GM12872 (cell line): ENCODE measurements at regions not wholly inside any gene's neighbourhood (a gene's known extent, or its start where the extent isn't known, plus 50 kb on each side); places are given as distances from the start of the nearest gene placed in this dataset.

Experiments used
- TF ChIP-seq, protein P1 (sequence below): IDR thresholded peaks from 3 replicates; pipeline ENCODE4 v1.5.1; 2011; ENCODE audit warnings: low read depth, mild to moderate bottlenecking, low read length, moderate library complexity; ENCODE audit not compliant: insufficient read depth

DNA sequence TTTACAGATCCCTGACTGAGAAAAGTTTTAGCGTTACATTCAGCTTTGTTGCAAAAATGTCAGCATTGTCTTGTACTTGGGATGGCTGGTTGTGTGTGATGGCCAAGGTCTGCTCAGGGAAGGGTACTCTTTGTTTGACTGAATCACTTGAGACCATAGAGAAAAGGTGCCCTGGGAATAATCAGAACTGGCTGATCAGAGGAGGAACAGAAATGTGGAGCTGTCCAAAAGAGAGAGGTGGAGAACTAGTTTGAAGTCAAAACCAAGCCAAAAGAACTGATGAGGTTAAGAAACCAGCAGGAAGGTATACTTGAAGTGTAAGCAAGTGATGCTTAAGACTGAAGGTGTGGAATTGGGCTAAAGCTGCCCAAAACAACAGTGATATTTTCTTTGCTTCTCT lies 107.6 kb upstream of the LYPLAL1 start:
- TF ChIP-seq, protein P1, sequence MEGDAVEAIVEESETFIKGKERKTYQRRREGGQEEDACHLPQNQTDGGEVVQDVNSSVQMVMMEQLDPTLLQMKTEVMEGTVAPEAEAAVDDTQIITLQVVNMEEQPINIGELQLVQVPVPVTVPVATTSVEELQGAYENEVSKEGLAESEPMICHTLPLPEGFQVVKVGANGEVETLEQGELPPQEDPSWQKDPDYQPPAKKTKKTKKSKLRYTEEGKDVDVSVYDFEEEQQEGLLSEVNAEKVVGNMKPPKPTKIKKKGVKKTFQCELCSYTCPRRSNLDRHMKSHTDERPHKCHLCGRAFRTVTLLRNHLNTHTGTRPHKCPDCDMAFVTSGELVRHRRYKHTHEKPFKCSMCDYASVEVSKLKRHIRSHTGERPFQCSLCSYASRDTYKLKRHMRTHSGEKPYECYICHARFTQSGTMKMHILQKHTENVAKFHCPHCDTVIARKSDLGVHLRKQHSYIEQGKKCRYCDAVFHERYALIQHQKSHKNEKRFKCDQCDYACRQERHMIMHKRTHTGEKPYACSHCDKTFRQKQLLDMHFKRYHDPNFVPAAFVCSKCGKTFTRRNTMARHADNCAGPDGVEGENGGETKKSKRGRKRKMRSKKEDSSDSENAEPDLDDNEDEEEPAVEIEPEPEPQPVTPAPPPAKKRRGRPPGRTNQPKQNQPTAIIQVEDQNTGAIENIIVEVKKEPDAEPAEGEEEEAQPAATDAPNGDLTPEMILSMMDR: no peak

DNA sequence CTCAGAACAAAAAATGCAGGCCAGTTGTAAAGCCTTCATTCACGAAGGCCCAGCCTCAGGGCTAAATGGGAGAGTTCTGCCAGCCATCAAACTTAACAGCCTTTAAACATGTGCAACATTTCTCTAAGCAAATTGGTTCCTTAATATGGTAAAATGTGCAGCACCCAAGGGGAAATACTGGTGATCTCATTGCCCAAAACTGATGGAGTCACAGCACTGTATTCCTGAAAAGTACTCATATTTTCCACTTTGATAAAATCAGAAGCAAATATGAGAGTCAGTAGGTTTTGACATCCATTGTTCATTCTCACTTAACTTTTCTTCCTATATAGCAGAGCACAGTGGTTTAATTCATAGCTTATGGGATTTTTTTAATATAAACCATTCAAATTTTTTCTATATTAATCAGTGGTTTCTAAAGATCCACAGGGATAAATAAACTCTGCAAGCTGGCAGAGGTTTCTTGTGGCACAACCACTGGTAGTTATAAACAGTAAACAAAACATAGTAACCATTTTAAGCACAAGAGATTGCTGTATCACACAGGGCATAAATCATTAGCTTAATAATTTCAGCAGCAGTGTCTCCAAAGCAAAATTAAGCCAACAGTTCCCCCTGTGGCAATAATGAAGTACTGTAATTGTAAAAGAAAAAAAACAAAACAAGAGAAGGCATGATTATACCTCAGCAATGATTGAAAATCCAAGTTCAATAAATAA lies 106.9 kb upstream of the LYPLAL1 start:
- TF ChIP-seq, protein P1: no peak; the same call in 2 of the 3 replicates

DNA sequence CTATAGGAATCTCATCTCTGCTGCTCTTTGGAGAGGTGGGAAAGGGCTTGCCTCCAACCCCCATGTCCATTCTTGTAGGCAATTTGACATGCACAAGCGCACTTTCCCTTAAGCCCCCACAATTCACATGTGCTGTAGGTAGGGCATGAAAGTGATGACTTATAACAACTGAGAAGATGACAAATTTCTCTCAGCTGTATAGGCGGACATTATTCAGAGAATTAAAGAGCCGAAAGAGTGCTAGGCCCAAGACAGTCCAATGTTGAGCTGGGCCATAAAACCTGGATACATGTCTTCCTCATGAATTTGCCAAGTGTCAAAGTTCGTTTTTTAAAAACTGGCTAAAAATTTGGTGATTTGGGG lies 106.3 kb upstream of the LYPLAL1 start:
- TF ChIP-seq, protein P1: no peak; the same call in 2 of the 3 replicates

DNA sequence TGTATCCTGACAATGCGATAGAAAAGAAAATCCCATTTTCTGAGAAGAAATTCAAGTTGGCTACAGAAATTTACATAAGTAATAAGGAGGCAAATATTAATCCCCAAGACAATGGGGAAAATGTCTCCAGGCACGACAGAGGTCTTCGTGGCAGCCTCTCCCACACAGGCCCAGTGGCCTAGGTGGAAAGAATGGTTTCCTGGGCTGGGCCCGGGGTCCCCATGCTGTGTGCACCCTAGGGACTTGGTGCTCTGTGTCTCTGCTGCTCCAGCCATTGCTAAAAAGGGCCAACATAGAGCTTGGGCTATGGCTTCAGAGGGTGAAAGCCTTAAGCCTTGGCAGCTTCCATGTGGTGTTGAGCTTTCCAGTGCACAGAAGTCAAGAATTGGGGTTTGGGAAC lies 102.5 kb upstream of the LYPLAL1 start:
- TF ChIP-seq, protein P1: no peak

DNA sequence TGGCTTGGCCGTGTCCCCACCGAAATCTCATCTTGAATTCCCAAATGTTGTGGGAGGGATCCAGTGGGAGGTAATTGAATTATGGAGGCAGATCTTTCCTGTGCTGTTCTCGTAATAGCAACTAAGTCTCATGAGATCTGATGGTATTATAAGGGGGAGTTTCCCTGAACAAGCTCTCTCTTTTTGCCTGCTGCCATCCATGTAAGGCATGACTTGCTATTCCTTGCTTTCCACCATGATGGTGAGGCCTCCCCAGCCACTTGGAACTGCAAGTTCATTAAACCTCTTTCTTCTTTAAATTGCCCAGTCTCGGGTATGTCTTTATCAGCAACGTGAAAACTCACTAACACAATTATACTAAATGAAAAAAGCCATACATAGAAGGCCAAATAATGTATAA lies 101.3 kb upstream of the LYPLAL1 start:
- TF ChIP-seq, protein P1: no peak

DNA sequence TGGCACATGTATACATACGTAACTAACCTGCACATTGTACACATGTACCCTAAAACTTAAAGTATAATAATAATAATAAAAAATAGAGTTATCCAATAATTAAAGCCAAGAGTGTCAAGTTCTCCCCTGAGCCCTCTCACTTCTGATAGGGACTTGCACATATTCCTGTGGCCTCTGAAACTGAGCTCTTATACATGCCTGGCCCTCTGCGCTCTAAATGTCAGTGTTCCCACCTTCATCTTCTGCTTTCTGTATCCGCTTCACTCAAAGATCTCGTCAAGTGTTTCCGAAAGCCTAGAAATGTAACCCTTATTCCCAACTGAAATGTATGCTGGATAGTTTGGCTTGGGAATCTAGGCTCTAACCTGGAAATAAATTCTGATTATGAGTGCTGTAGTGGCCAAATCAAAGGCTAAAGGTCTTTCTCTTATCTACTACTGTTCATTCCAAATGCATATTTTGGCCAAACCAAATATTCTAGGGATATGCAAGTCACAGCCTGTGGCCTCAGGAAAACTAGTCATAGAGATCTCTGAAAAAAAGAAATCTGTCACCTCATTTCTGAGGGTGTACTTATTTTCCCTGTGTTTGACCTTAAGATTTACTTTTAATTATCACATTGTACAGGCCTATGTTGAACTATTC lies 99.5 kb upstream of the LYPLAL1 start:
- TF ChIP-seq, protein P1: no peak

DNA sequence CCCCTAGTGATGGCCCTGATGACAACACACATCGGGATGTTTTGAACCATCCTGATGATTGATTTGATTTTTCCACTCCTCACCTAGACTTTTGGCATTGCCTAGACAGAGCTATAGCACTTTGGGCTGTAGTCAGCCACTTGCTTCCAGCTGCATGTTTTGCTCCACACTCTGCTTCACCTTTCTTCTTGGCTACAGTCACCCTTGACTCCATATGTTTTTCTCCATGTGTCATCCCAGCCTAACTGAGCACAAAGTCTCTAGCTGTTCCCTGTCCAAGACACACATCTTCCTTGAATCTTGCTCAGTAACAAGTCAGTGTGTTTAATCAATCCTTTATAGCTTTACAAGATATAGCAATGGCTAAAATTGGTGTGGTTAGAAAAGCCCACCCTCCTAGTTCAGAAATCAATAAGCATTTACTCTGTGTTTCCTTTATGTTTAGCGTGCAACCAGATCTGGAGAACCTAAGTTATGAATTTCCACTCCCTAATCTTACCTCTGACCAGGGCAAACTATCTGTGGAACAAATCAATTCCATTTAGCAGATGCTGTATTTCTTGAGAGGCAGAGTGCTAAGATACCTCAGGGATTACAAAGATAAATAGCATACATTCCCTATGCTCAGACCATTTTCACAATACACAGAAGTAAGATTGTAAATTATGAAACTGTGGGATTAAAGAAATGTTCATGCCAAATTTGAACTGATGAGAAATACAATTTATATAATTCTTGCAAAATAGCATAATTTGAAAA lies 98.4 kb upstream of the LYPLAL1 start:
- TF ChIP-seq, protein P1: no peak
